ENCODE measurements at regions not wholly inside any gene's neighbourhood (a gene's known extent, or its start where the extent isn't known, plus 50 kb on each side); places are given as distances from the start of the nearest gene placed in this dataset.

DNA sequence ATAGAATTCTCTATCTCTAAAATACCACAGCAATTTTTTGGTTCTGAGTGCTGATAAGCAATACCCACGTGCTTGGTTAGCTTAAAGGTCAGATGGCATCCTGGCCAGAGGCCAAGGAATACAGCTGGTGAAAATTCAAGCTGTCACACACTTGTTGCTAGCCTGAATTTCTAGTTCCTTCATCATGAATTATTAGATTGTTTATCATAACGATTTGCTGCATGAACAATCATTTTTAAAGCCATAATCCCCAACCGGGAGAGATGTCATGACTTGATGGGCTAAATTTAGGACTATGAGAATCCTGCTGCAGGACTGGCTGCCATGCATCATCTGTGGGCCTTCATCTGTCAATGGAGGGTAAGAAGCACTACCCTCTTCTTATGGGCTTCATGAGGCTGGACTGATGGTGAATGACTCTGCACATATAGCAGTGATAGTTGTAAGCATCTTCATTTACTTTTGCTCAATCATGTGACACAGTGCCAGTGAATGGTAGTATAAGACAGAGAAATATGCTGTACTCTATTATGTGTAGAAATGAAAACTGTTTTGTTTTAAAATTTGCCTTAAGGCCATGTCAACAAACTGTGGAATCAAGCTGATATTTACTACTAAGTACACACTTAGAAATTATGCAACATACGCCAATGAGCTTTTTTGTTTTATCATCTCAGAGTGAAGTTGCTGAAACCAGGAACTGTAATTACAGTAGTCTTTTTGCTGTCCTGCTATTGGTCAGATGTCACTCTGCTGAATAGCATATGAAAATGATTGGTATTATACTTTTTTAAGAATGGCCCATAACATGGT is 80.5 kb upstream of the RALGPS2 start:
- H3K36me3 ChIP-seq = no peaks in the 10 kb centered on the region
- TF ChIP-seq CTCF (IDR thresholded peaks at IDR 0.05) (no peak), POLR2A (IDR thresholded peaks at IDR 0.05) (no peak)
- peak overlapping the region in 2 of 3 donors; percentile 46 to 49 for H3K27ac ChIP-seq
- ATAC-seq (peak; percentile 87 to 94 (median 92)), DNase-seq (peak; percentile 71 to 88 (median 73))
- peaks cover 0 to 18% (median 7%) of the 10 kb centered on the region in 4 donors for H3K4me1 ChIP-seq
- H3K4me3 ChIP-seq = no peak overlapping the region
- no peaks in the 10 kb centered on the region for H3K9me3 ChIP-seq
- WGBS (ENCODE audit: insufficient coverage, low coverage, low lambda C conversion rate, missing lambda C conversion rate) = 10% methylated on average over 4 of the region's 4 CpGs
- H3K27me3 ChIP-seq = no peaks in the 10 kb centered on the region
- intact Hi-C loops (cut with DNase I) = no loop called here

DNA sequence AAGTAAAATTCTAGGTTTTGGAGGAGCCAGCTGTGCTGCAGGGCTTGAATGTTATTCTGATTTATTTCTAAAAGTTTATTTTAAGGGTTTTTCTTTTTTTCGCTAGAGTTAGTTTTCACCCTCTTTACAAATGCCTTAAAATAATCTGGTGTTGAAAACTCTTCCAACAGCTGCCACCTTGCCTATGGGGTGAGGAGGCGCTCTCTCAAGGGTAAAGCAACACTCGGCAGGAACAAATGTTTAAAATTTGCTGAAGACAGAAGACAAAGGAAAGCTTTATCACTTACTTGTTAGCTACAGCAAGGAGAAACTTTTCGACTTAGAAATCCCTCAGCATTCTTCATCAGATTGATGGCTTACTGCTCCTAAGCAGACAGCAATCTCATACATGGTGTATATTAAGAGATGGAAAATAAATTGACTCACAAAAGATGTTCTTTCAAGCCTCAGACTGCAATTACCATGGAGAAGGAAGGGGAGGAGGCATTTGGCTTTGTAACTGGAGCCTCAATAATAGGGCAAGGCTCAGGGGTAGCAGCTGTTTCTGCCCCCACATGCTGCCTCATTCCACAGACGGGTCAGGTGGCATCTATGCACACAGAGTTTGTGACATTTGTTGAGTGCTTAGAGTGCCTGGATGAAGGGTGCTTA is 79.8 kb upstream of the RALGPS2 start:
- H3K27ac ChIP-seq = no peak overlapping the region
- no peaks in the 10 kb centered on the region for H3K9me3 ChIP-seq
- H3K4me1 ChIP-seq = peaks cover 0 to 18% (median 7%) of the 10 kb centered on the region in 4 donors
- 81% methylated on average over 5 of the region's 5 CpGs for WGBS (ENCODE audit: insufficient coverage, low coverage, low lambda C conversion rate, missing lambda C conversion rate)
- intact Hi-C loops (cut with DNase I) = no loop called here
- ATAC-seq = no peak
- no peak overlapping the region for H3K4me3 ChIP-seq
- DNase-seq = no peak
- H3K27me3 ChIP-seq = no peaks in the 10 kb centered on the region
- no peak for TF ChIP-seq POLR2A (IDR thresholded peaks at IDR 0.05)
- no peak for TF ChIP-seq CTCF (IDR thresholded peaks at IDR 0.05)
- H3K36me3 ChIP-seq = no peaks in the 10 kb centered on the region

- Histone ChIP-seq H3K27ac (no peak overlapping the region), H3K9me3 (no peaks in the 10 kb centered on the region), H3K27me3 (no peaks in the 10 kb centered on the region), H3K4me3 (no peak overlapping the region), H3K4me1 (peaks cover 0 to 18% (median 7%) of the 10 kb centered on the region in 4 donors), H3K36me3 (no peaks in the 10 kb centered on the region)
- intact Hi-C loops (cut with DNase I) = no loop called here
- DNase-seq (no peak), ATAC-seq (no peak)
- TF ChIP-seq CTCF (IDR thresholded peaks at IDR 0.05) (no peak), POLR2A (IDR thresholded peaks at IDR 0.05) (no peak)
- WGBS (ENCODE audit: insufficient coverage, low coverage, low lambda C conversion rate, missing lambda C conversion rate) = 93% methylated on average over 2 of the region's 2 CpGs
Observed at GRCh38 chr1:178645808-178646200, 79.2 kb upstream of the RALGPS2 start.

DNA sequence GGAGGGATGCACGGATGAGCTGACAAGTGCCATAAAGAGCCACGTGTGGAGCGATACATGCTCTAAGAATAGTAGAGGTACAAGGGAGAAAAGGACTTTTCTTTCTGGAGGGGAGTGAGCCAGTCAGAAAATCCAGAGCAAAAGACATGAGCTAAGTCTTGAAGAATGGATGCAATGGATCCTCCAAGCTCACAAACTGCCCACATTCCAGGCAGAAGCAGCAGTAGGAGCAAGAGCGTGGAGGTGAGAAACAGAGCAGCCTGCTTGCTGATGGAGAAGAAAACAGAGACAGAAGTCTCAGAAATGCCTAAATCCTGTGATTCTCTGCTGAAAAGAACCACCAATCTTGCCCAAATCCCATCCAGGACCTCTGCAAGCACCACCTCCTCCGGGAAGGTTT is 78.2 kb upstream of the RALGPS2 start:
- DNase-seq (no peak), ATAC-seq (no peak)
- H3K9me3 ChIP-seq = no peaks in the 10 kb centered on the region
- no peak overlapping the region for H3K4me3 ChIP-seq
- no peaks in the 10 kb centered on the region for H3K27me3 ChIP-seq
- peaks cover 0 to 18% (median 7%) of the 10 kb centered on the region in 4 donors for H3K4me1 ChIP-seq
- H3K27ac ChIP-seq = no peak overlapping the region
- no peak for TF ChIP-seq POLR2A (IDR thresholded peaks at IDR 0.05)
- TF ChIP-seq CTCF (IDR thresholded peaks at IDR 0.05) = no peak
- intact Hi-C loops (cut with DNase I) = no loop called here
- H3K36me3 ChIP-seq = no peaks in the 10 kb centered on the region
- WGBS (ENCODE audit: insufficient coverage, low coverage, low lambda C conversion rate, missing lambda C conversion rate) = 84% methylated on average over 4 of the region's 5 CpGs
